ENCODE measurements at regions not wholly inside any gene's neighbourhood (a gene's known extent, or its start where the extent isn't known, plus 50 kb on each side); places are given as distances from the start of the nearest gene placed in this dataset.

DNA sequence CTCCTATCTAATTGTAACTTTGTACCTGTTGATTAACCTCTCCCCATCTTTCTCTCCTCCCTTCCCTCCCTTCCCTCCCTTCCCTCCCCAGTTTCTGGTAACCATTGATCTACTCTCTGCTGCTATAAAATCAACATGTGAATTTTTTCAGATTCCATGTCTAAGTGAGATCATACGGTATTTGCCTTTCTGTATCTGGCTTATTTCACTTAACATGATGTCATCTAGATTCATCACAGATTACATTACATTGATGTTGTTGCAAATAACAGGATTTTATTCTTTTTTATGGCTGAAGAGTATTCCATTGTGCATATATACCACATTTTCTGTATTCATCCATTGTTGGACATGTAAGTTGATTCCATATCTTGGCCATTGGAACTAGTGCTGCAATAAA is 68.0 kb upstream of the FBXO33 start (continued):
- TF ChIP-seq KAT7 (CRISPR knock-in tag; IDR thresholded peaks at IDR 0.05; ENCODE audit: borderline replicate concordance) (no peak), RORA (CRISPR knock-in tag; IDR thresholded peaks at IDR 0.05) (no peak), POLR2G (IDR thresholded peaks at IDR 0.05; ENCODE audit: low read depth, low read length) (no peak), CREB1 (IDR thresholded peaks at IDR 0.05) (0 out of 2 replicates have a peak, but pooled peaks have one; percentile 4), CREB1 (CRISPR knock-in tag; IDR thresholded peaks at IDR 0.05) (no peak), KLF6 (CRISPR knock-in tag; IDR thresholded peaks at IDR 0.05) (no peak), ZNF382 (CRISPR knock-in tag; IDR thresholded peaks at IDR 0.05; ENCODE audit: borderline replicate concordance) (no peak), TCF12 (IDR thresholded peaks at IDR 0.05) (no peak), TCF12 (CRISPR knock-in tag; IDR thresholded peaks at IDR 0.05) (no peak), RNF2 (conservative IDR thresholded peaks at IDR 0.05; ENCODE audit: low read depth) (no peak)
- TF ChIP-seq, protein P1, sequence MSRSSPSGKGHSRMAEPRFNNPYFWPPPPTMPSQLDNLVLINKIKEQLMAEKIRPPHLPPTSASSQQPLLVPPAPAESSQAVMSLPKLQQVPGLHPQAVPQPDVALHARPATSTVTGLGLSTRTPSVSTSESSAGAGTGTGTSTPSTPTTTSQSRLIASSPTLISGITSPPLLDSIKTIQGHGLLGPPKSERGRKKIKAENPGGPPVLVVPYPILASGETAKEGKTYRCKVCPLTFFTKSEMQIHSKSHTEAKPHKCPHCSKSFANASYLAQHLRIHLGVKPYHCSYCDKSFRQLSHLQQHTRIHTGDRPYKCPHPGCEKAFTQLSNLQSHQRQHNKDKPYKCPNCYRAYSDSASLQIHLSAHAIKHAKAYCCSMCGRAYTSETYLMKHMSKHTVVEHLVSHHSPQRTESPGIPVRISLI (CRISPR knock-in tag; IDR thresholded peaks at IDR 0.05; ENCODE audit: borderline replicate concordance): no peak
- TF ChIP-seq, protein P2, sequence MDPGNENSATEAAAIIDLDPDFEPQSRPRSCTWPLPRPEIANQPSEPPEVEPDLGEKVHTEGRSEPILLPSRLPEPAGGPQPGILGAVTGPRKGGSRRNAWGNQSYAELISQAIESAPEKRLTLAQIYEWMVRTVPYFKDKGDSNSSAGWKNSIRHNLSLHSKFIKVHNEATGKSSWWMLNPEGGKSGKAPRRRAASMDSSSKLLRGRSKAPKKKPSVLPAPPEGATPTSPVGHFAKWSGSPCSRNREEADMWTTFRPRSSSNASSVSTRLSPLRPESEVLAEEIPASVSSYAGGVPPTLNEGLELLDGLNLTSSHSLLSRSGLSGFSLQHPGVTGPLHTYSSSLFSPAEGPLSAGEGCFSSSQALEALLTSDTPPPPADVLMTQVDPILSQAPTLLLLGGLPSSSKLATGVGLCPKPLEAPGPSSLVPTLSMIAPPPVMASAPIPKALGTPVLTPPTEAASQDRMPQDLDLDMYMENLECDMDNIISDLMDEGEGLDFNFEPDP (CRISPR knock-in tag; conservative IDR thresholded peaks at IDR 0.05): no peak
- TF ChIP-seq, protein P3, sequence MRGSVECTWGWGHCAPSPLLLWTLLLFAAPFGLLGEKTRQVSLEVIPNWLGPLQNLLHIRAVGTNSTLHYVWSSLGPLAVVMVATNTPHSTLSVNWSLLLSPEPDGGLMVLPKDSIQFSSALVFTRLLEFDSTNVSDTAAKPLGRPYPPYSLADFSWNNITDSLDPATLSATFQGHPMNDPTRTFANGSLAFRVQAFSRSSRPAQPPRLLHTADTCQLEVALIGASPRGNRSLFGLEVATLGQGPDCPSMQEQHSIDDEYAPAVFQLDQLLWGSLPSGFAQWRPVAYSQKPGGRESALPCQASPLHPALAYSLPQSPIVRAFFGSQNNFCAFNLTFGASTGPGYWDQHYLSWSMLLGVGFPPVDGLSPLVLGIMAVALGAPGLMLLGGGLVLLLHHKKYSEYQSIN (CRISPR knock-in tag; IDR thresholded peaks at IDR 0.05; ENCODE audit: borderline replicate concordance): no peak
- TF ChIP-seq, protein P4, sequence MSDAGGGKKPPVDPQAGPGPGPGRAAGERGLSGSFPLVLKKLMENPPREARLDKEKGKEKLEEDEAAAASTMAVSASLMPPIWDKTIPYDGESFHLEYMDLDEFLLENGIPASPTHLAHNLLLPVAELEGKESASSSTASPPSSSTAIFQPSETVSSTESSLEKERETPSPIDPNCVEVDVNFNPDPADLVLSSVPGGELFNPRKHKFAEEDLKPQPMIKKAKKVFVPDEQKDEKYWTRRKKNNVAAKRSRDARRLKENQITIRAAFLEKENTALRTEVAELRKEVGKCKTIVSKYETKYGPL (CRISPR knock-in tag; IDR thresholded peaks at IDR 0.05): no peak
- TF ChIP-seq, protein P5, sequence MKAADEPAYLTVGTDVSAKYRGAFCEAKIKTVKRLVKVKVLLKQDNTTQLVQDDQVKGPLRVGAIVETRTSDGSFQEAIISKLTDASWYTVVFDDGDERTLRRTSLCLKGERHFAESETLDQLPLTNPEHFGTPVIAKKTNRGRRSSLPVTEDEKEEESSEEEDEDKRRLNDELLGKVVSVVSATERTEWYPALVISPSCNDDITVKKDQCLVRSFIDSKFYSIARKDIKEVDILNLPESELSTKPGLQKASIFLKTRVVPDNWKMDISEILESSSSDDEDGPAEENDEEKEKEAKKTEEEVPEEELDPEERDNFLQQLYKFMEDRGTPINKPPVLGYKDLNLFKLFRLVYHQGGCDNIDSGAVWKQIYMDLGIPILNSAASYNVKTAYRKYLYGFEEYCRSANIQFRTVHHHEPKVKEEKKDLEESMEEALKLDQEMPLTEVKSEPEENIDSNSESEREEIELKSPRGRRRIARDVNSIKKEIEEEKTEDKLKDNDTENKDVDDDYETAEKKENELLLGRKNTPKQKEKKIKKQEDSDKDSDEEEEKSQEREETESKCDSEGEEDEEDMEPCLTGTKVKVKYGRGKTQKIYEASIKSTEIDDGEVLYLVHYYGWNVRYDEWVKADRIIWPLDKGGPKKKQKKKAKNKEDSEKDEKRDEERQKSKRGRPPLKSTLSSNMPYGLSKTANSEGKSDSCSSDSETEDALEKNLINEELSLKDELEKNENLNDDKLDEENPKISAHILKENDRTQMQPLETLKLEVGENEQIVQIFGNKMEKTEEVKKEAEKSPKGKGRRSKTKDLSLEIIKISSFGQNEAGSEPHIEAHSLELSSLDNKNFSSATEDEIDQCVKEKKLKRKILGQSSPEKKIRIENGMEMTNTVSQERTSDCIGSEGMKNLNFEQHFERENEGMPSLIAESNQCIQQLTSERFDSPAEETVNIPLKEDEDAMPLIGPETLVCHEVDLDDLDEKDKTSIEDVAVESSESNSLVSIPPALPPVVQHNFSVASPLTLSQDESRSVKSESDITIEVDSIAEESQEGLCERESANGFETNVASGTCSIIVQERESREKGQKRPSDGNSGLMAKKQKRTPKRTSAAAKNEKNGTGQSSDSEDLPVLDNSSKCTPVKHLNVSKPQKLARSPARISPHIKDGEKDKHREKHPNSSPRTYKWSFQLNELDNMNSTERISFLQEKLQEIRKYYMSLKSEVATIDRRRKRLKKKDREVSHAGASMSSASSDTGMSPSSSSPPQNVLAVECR (CRISPR knock-in tag; IDR thresholded peaks at IDR 0.05; ENCODE audit: borderline replicate concordance): no peak
- TF ChIP-seq, protein P6, sequence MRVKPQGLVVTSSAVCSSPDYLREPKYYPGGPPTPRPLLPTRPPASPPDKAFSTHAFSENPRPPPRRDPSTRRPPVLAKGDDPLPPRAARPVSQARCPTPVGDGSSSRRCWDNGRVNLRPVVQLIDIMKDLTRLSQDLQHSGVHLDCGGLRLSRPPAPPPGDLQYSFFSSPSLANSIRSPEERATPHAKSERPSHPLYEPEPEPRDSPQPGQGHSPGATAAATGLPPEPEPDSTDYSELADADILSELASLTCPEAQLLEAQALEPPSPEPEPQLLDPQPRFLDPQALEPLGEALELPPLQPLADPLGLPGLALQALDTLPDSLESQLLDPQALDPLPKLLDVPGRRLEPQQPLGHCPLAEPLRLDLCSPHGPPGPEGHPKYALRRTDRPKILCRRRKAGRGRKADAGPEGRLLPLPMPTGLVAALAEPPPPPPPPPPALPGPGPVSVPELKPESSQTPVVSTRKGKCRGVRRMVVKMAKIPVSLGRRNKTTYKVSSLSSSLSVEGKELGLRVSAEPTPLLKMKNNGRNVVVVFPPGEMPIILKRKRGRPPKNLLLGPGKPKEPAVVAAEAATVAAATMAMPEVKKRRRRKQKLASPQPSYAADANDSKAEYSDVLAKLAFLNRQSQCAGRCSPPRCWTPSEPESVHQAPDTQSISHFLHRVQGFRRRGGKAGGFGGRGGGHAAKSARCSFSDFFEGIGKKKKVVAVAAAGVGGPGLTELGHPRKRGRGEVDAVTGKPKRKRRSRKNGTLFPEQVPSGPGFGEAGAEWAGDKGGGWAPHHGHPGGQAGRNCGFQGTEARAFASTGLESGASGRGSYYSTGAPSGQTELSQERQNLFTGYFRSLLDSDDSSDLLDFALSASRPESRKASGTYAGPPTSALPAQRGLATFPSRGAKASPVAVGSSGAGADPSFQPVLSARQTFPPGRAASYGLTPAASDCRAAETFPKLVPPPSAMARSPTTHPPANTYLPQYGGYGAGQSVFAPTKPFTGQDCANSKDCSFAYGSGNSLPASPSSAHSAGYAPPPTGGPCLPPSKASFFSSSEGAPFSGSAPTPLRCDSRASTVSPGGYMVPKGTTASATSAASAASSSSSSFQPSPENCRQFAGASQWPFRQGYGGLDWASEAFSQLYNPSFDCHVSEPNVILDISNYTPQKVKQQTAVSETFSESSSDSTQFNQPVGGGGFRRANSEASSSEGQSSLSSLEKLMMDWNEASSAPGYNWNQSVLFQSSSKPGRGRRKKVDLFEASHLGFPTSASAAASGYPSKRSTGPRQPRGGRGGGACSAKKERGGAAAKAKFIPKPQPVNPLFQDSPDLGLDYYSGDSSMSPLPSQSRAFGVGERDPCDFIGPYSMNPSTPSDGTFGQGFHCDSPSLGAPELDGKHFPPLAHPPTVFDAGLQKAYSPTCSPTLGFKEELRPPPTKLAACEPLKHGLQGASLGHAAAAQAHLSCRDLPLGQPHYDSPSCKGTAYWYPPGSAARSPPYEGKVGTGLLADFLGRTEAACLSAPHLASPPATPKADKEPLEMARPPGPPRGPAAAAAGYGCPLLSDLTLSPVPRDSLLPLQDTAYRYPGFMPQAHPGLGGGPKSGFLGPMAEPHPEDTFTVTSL (CRISPR knock-in tag; IDR thresholded peaks at IDR 0.05; ENCODE audit: borderline replicate concordance): no peak

Data from HepG2 (cell line).